ENCODE measurements at regions not wholly inside any gene's neighbourhood (a gene's known extent, or its start where the extent isn't known, plus 50 kb on each side); places are given as distances from the start of the nearest gene placed in this dataset.

- Mint-ChIP-seq H3K4me3 (no peak overlapping the region), H3K36me3 (ENCODE audit: low read depth) (no peaks in the 10 kb centered on the region), H3K27ac (no peak overlapping the region), H3K27me3 (no peaks in the 10 kb centered on the region), H3K4me1 (peaks cover 5% of the 10 kb centered on the region), H3K9me3 (no peaks in the 10 kb centered on the region)
- DNase-seq, result no peak
- TF ChIP-seq CTCF (IDR thresholded peaks at IDR 0.05), result no peak
- POLR2A ChIA-PET, result no interaction called here
- intact Hi-C loops (cut with micrococcal nuclease), result no loop called here
- no peak for ATAC-seq (ENCODE audit: low read depth)
- CTCF ChIA-PET, result no interaction called here
Observed at GRCh38 chr3:53999725-54000124, 108.1 kb upstream of the SELENOK start.

- TF ChIP-seq CTCF (IDR thresholded peaks at IDR 0.05), result no peak
- Mint-ChIP-seq H3K4me1 (peaks cover 5% of the 10 kb centered on the region), H3K36me3 (ENCODE audit: low read depth) (no peaks in the 10 kb centered on the region), H3K27me3 (no peaks in the 10 kb centered on the region), H3K27ac (no peak overlapping the region), H3K4me3 (no peak overlapping the region), H3K9me3 (no peaks in the 10 kb centered on the region)
- ChIA-PET CTCF (no interaction called here), POLR2A (no interaction called here)
- DNase-seq (no peak), ATAC-seq (ENCODE audit: low read depth) (no peak)
- intact Hi-C loops (cut with micrococcal nuclease), result no loop called here
Observed at GRCh38 chr3:53998980-53999379, 107.3 kb upstream of the SELENOK start.

- Mint-ChIP-seq H3K36me3 (ENCODE audit: low read depth) (no peaks in the 10 kb centered on the region), H3K4me1 (peaks cover 5% of the 10 kb centered on the region), H3K27ac (no peak overlapping the region), H3K9me3 (no peaks in the 10 kb centered on the region), H3K4me3 (no peak overlapping the region), H3K27me3 (no peaks in the 10 kb centered on the region)
- TF ChIP-seq CTCF (IDR thresholded peaks at IDR 0.05), result no peak
- no peak for ATAC-seq (ENCODE audit: low read depth)
- DNase-seq, result no peak
- ChIA-PET POLR2A (no interaction called here), CTCF (no interaction called here)
- intact Hi-C loops (cut with micrococcal nuclease), result no loop called here
Observed at GRCh38 chr3:53997476-53997875, 105.8 kb upstream of the SELENOK start.

- ChIA-PET POLR2A (no interaction called here), CTCF (no interaction called here)
- no peak for TF ChIP-seq CTCF (IDR thresholded peaks at IDR 0.05)
- peaks cover 5% of the 10 kb centered on the region for H3K27me3 Mint-ChIP-seq
- no peaks in the 10 kb centered on the region for H3K9me3 Mint-ChIP-seq
- ATAC-seq (ENCODE audit: low read depth) (no peak), DNase-seq (no peak)
- no peak overlapping the region for H3K27ac Mint-ChIP-seq
- no peaks in the 10 kb centered on the region for H3K36me3 Mint-ChIP-seq (ENCODE audit: low read depth)
- intact Hi-C loops (cut with micrococcal nuclease), result no loop called here
- no peak overlapping the region for H3K4me3 Mint-ChIP-seq
- H3K4me1 Mint-ChIP-seq, result peaks cover 5% of the 10 kb centered on the region
Observed at GRCh38 chr3:53996141-53996874, 104.6 kb upstream of the SELENOK start.

GRCh38 chr3:53994986-53995603 lies 103.4 kb upstream of the SELENOK start:
- Mint-ChIP-seq H3K36me3 (ENCODE audit: low read depth) (no peaks in the 10 kb centered on the region), H3K4me1 (peaks cover 5% of the 10 kb centered on the region), H3K27me3 (peaks cover 5% of the 10 kb centered on the region), H3K9me3 (no peaks in the 10 kb centered on the region), H3K4me3 (no peak overlapping the region), H3K27ac (no peak overlapping the region)
- DNase-seq (no peak), ATAC-seq (ENCODE audit: low read depth) (no peak)
- TF ChIP-seq CTCF (IDR thresholded peaks at IDR 0.05), result no peak
- CTCF ChIA-PET, result no interaction called here
- intact Hi-C loops (cut with micrococcal nuclease), result no loop called here
- POLR2A ChIA-PET, result no interaction called here
